ENCODE measurements at regions not wholly inside any gene's neighbourhood (a gene's known extent, or its start where the extent isn't known, plus 50 kb on each side); places are given as distances from the start of the nearest gene placed in this dataset.

DNA sequence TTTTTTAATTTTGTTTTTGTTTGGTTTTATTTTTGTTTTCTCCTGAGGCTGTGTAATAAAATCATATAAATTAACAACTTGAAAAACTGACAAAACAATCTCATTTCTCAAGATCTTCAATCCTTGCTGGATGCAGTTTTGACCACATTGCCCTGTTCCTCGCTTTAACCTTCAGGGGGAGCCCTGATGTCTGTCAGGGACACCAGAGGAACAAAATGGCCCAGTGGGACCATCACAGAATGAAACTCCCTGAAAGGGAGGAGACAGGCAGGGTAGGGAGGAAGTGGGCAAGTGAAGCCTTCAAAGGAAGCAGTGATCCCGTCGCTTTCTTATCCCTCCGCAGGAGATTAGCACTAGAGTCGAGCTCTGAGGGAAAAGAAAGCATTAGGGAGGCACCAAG lies 274.9 kb upstream of the LDB2 start:
- DNase-seq (ENCODE audit: low spot score), result peak; percentile 38

DNA sequence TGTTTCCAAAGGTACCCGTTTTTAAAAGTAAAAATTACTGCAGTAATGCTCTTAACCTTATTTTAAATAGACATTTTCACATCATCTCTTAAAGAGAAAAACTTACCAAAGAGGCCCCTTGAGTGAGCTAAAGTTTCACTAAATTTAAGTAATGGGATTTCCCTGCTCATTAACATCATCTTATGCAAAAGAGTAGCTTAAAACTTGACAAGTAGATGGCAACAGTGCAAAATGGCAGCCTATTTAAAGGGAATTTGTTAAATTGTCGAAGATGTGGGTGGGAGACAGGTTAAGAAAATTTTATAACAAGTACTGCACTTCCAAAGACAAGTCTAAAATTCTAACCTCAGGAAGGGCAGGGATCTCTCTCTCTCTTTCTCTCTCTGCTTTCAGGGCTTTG lies 271.7 kb upstream of the LDB2 start:
- DNase-seq (ENCODE audit: low spot score), result no peak

DNA sequence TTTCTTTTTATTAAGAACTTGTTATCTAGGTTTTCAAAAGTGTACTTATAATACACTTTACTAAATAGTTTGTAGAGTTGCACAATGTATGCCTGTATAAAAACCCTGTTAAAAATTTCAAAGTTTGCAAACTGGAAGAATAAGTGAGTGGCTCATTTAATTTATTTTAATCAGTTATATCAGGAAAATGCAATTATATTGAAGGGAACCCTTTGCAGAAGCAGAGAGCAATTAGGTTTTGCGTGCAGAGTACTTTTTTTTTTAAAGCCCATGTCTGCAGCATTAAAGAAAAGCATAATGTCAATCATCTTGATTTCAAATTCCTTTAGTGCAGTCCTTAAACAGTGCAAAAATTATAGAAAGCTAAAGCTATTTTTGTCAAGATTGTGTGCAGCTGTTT lies 271.3 kb upstream of the LDB2 start:
- DNase-seq (ENCODE audit: low spot score), result no peak

DNA sequence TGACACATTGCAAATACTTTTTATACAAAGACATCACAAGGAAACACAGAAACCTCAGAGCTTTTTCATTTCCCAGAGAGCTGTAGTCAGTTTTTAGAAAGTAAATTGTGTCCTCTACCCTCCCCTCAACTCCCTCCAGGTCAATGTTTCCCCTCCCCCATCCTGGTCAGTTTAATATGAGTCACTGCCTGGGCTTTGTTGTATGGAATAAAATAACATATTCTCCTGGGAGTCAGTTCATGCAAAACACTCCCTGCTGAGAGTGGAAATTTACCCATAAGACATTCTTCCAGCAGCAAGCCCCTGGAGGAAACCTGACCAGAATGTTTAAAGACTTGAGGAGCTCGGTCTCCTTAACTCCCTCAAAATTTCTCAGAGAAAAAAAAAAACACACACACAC lies 270.1 kb upstream of the LDB2 start:
- peak; percentile 13 for DNase-seq (ENCODE audit: low spot score)

DNA sequence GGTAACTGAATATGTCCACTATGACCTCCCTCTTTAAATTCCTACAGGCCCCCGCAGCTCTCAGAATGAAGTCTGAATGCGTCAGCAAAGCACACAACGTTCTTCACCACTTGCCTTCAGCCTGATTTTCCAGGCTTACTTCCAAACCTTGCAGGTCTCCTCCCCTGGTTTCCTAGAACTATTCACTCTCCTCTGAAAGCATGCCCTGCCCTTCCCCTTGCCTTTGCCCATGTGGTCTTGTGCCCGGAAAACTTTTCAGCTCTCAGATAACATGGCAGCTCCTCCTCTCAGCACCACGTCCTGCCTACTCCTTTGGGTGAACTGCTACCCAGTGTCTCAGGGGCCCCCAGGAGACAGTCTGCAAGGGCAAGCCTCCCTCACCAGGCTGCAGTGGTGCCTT lies 268.5 kb upstream of the LDB2 start:
- DNase-seq (ENCODE audit: low spot score), result no peak

DNA sequence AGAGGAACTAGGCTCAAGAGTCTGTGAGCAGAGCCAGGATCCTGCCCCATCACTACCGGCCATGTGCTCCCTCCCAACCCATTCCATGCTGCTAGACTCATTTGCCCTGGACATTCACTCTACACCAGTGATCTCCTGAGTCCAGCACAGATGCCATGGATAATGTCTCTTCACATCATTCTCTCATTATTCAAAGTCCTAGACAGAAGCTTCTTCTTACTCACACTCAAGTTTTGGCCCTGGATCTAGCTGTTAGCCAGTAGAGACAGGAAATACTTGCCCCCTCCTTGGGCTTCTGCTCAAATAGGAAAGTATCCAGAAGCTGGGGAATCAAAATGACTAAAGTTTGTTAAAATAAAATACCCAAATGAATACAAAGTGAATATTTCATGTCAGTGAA lies 266.8 kb upstream of the LDB2 start:
- no peak for DNase-seq (ENCODE audit: low spot score)

DNA sequence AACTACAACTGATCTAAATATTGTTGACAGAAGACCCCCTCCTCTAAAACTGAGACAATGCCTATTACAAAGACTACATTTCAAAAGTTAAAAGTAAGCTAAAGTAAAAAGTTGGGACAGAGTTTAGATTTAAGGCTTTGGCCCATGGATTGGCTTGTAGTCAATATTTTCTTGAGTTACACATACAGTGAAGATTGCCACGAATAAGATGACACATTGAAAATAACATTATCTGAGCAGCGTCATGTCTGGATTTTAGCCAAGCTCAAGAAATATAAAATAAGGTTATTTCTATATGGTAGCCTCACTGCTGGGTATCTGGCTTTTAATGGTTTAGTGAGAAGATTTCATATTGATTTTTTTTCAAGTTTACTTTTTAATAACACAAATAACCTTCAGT lies 266.2 kb upstream of the LDB2 start:
- no peak for DNase-seq (ENCODE audit: low spot score)

DNA sequence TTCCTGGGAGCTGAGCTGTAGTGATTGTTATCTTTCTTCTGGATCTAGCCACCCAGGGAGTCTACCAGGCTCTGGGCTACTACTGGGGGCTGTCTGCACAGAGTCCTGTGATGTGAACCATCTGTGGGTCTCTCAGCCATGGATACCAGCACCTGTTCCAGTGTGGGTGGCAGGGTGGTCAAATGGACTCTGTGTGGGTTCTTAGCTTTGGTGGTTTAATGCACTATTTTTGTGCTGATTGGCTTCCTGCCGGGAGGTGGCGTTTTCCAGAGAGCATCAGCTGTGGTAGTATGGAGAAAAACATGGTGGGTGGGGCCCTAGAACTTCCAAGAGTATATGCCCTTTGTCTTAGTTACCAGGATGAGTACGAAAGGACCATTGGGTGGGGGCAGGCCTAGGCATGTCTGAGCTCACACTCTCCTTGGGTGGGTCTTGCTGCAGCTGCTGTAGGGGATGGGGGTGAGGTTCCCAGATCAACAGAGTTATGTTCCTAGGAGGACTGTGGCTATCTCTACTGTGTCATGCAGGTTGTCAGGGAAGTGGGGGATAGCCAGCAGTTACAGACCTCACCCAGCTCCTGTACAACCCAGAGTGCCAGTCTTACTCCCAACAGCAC lies 264.8 kb upstream of the LDB2 start:
- DNase-seq (ENCODE audit: low spot score), result no peak

DNA sequence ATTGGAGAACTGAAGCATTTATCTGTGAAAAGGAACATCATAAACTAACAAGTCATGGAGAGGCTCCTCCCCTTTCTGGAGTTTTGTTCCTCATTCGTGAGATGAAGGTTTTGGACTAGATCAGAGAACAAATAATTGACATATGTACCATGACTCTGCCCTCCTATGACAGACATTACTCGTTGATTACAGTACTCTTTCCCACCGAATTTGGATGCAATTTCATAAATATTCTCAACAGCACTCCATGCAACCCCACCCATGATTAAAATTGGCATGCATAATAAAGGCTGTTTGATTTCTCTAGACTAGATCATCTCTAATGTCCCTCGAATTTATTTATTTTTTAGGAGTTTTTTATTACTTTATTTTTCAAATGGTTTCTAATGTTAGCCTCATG lies 258.9 kb upstream of the LDB2 start:
- DNase-seq (ENCODE audit: low spot score), result no peak

DNA sequence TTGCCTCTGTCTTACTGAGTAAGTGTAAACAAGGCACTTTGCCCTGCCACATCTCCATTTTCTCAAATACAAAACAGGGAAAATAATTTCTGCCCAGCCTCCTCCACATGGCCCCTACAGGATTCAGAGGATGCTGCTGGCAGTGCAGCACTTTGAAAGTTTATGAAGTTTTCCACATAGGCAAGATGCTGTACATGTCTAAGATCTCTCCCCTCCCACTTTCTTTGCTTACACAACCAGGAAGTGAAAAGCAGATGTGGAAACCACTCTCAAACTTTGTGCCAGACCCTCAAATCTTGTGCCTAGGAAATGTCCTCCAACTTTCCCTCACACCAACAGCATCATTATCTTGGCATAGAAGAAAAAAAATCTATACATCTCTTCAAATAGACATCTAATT lies 257.0 kb upstream of the LDB2 start:
- DNase-seq (ENCODE audit: low spot score), result no peak

DNA sequence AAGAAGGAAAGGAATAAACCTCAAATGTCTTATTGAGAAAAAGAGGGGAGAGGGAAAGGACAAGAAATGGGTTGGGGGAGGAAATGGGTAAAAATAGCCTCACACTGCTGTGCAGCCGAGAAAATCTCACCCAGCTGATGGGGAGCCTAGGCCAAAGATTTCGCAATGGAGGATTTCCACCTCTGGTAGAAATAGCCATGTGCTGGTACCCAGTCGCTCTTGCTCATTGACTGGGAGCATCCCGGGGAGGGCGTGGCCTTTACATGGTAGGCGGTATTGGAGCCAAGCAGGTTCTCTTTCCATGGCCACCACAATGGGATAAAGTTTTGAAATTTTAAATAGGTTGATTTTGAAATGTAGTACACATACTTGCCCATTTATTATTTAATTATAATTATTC lies 255.1 kb upstream of the LDB2 start:
- DNase-seq (ENCODE audit: low spot score), result peak; percentile 15

DNA sequence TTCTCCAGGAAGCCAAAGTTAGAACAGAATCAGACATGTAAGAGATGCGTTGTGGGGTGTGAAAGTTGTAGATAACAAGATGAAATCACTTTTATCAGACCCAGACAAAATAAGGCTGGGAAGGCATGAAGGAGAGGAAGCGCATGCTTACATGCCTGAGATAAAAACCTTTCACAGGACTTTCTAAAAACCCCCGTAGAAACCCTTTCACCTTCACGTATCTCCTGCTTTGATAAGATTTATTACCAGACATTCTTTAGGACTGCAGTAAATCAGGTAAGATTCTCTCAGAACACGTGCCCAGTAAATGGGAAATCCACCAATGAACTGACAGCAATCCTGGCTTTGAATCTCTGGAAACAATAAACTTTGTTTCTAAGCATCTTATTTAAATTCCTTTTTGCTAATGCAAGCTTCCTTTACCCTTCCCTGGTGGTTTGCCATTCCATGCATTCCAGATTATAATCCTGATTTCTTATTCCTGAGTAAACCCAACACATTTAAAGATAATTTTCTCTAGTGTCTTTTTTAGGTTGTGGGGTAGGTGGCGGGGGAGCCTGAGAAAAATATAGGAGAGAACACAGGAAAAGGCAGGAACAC lies 254.6 kb upstream of the LDB2 start:
- DNase-seq (ENCODE audit: low spot score), result no peak

DNA sequence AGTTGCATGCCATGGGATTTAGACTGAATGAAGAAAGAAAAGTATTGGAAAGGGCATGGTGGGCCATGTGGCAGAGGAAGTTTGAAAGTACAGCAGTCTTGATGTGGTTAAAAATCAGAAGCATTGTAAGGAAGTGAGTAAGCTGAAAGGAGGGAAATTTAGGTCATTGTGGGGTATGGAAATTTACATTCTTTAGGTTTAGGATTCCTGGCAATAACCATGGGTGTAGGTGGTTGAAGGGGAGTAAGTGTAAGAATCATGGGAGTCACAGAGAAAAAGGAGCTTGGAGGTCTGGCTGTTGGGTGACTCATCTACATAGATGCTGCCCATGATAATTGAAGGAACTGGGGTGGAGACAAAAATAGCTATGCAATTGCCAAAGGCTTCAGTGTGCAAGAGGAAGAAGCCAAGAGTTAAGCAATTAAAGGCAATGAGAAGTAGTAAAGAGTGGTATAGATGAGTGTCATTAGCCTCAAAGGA lies 243.8 kb upstream of the LDB2 start:
- no peak for DNase-seq (ENCODE audit: low spot score)

DNA sequence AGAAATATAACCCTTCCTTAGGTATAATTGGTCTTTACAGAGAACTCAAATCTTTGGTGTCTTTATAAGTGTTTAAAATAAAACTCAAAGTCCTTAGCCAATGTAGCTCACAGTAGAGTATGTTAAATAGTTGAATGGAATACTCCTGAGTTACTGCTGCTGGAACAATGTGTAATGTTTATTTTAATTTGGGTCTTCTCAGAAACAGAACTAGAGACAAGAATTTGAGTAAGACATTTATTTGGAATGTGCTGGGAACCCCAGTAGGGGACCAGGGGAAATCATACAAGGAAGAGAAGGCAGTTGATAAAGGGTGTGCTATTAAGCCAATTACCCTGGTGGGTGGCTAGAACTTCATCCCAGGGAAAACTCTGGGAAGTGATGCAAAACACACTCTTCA lies 240.4 kb upstream of the LDB2 start:
- DNase-seq (ENCODE audit: low spot score), result no peak

DNA sequence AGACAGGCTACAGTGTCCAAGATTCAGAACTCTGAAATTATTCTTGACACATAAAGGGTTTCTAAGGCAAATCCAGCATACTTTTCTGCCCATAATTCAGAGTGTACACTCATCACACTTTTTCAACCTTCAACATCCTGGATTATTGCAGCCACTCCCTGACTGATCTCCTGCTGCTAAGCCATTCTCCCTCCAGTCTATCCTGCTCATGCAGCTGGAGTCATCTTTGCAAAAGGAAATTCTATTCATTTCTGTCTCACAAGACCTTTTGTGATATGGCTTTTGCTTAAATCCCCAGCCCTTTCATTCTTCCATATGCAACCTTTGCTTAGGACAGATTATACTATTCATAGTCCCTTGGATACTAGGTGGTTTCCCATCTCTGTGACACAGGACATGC lies 236.1 kb upstream of the LDB2 start:
- no peak for DNase-seq (ENCODE audit: low spot score)

DNA sequence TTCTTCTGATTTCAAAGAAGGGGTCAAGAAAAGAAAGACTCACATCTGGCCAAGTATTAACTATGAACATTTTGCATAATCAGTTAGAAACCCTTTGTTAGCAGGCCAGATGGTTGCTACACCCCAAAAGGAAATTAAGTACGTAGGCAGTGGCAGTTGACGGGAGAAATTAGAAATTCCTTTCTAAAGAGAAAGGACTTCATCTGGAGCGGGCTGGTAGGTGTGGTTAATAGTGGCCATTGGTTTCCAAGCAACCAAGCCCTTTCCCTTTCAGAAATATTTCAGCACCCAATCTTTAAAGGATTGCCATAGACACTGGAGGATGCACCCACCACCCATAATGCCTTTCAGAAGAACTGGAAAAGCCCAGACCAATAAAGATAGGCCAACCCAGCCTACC lies 235.7 kb upstream of the LDB2 start:
- DNase-seq (ENCODE audit: low spot score), result no peak

DNA sequence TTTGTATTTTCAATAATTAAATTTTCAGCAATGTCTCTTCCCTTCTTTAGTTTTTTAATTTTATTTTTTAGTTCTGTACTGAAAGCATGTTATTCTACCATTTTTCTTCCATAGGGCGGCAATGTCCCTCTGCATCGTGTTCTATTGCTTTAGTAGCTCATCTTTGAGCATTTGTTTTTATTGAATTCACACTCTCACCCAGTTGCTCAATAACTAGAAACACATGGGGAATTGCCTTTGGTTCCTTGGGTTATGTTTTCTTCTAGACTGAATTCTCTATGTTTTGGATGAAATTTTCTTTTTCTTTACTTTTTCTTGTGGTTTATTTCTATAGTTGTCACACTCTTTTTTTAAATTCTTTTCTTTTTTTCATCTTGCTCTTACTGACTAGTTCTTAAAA lies 233.8 kb upstream of the LDB2 start:
- DNase-seq (ENCODE audit: low spot score), result no peak

DNA sequence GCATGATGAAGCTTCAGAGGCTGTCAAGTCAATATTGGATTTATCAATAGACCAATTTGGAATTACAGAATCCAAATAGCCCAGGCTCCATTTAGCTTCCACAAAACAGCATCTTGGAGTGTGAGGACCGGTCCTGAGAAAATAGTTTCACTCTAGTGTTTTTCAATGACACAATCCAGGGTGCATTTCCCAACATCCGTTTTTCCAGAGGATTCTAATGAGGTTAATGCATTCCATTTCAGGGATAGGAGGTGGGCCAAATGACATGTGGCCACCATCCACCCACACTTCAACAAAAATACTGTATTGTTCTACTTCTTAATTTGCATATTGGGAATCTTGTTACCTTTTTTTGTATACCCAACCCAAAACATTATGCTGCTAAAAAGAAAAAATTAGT lies 229.8 kb upstream of the LDB2 start:
- DNase-seq (ENCODE audit: low spot score), result no peak

DNA sequence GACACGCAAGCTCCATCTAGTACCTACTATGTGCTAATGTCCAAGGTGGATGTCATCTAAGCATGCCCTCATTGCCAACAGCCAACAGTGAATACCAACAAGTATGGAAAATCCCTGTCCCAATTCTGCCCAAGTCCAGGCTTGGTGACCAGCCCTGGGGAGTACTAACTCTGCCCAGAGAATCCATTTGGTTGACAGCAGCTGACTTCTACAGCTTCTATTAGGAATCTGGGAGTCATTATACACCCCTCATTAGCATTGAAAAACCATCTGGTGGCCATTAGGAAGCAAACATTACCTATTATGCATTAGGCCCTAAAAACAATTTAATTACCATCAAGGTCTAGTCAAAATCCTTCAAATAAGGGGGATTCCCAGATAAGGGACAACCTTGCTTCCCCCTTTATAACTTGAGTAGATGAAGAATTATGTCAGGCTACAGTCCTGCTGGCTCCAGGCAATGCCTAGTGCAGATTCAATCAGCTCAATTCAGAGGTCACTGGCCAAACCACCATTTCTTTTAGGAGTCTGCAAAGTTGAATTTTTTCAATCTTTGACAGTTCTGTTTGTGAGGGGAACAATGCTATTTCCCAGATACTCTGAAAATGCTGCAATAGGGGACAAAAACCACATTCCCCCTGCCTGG lies 228.0 kb upstream of the LDB2 start:
- DNase-seq (ENCODE audit: low spot score), result no peak

DNA sequence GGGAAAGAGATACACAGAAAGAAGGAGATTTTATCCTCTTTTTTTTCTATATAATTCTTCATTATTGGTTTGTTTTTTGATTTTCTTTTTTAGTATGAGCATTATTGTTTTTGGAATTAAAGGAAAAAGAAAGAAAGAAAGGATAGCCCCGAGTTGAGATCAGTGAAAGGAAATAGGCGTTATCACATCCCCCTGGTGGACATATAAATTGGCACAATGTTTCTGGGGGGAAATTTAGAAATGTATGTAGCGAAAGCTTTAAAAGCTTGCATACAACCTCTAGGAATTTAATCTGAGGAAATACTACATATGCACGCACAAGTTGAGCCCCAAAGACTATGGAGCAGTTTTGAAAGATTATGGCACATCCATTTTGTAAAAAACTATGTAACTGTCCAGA lies 226.3 kb upstream of the LDB2 start:
- no peak for DNase-seq (ENCODE audit: low spot score)

DNA sequence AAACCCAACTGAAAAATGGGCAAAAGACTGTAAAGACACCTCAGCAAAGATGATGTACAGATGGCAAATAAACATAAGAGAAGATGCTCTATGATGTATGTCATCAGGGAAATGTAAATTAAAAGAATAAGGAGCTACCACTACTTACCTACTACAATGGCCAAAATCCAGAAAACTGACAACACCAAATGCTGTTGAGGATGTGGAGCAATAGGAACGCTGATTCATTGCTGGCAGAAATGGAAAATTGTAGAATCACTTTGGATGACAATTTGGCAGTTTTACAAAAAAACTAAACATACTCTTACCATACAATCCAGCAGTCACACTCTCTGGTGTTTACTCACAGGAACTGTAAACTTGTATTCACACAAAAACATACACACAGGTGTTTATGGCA lies 222.3 kb upstream of the LDB2 start:
- DNase-seq (ENCODE audit: low spot score), result no peak

DNA sequence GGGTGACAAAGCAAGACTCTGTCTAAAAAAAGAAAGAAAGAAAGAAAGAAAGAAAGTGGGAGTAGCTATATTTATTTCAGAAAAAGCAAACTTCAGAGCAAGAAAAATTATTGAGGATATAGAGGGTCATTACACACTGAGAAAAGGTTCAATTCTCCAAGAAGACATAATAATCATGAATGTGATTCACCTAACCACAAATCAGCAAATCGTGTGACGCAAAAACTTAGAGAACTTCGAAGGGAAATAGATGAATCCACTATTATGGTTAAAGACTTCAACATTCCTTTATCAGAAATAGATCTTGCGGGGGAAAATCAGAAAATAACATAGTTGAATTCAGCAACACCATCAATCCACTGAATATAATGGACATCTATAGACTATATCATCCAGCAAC lies 219.3 kb upstream of the LDB2 start:
- DNase-seq (ENCODE audit: low spot score), result no peak

DNA sequence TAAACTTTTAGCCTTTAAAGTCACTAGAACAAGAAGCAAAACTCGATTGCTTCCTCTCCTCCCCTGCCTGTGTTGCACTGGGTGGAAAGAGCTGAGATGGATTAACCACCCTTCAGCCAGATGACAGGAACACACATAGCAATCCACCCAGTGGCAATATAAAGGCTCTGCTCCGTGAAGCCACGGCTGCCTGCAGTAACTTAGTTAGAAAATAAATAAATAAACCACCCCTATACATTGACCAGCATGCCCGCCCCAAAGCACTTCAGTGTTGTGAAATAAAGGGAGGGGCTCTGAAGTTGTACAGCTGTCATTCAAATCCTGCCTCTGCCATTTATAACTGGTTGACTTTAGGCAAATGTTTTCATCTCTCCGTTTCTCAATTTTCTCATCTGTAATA lies 217.1 kb upstream of the LDB2 start:
- DNase-seq (ENCODE audit: low spot score), result peak; percentile 7

DNA sequence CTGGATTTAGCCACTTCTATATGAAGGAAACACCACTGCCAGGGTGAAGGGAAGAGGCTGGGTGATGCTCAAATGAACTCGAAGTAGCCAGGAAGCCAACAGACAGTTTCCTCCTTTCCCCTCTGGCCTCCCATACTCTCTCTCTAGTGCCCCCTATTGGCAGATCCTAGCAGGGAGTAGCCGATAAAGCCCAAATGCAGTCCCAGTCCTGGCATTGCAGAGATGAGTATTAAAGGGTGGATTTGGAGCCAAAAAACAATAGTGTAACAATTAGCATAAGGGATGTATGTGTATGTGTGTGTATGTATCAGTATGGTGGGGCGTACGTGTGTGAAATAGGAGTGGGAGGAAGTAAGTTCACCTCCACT lies 213.8 kb upstream of the LDB2 start:
- DNase-seq (ENCODE audit: low spot score), result peak; percentile 70
